WTC11 (cell line): ENCODE measurements at regions not wholly inside any gene's neighbourhood (a gene's known extent, or its start where the extent isn't known, plus 50 kb on each side); places are given as distances from the start of the nearest gene placed in this dataset.
"Not testable (repeated sequence)": the region's sequence is repeated elsewhere in the genome, so short reads cannot be mapped to it uniquely, and the experiment has no call there.

ENCODE experiments used
- ATF3 ChIP-seq: sonication (generic); formaldehyde crosslinking; conservative IDR thresholded peaks from 2 replicates; pipeline ENCODE4 v1.8.1; 2022; ENCODE audit warnings: mild to moderate bottlenecking, missing genetic modification reagents
- ATF6 ChIP-seq: sonication (generic); formaldehyde crosslinking; IDR thresholded peaks from 2 replicates; pipeline ENCODE4 v1.8.1; 2023; ENCODE audit warnings: mild to moderate bottlenecking, missing genetic modification reagents
- CBFB ChIP-seq: sonication (generic); formaldehyde crosslinking; IDR thresholded peaks from 2 replicates; pipeline ENCODE4 v1.8.1; 2022; ENCODE audit warnings: mild to moderate bottlenecking, low read depth, missing genetic modification reagents
- CTCF ChIP-seq: fragments of 200-600 bp; IDR thresholded peaks from 2 replicates; pipeline ENCODE4 v1.8.0; 2022; ENCODE audit warnings: antibody characterized with exemption
- E2F4 ChIP-seq: sonication (generic); formaldehyde crosslinking; IDR thresholded peaks from 2 replicates; pipeline ENCODE4 v1.8.1; 2022; ENCODE audit warnings: low read depth, mild to moderate bottlenecking, moderate library complexity, missing genetic modification reagents, borderline replicate concordance
- FOXP4 ChIP-seq: sonication (generic); formaldehyde crosslinking; IDR thresholded peaks from 2 replicates; pipeline ENCODE4 v1.8.0; 2022; ENCODE audit warnings: mild to moderate bottlenecking, missing genetic modification reagents
- HMGA2 ChIP-seq: fragments of 250-450 bp; sonication (Bioruptor Pico); IDR thresholded peaks from 2 replicates; pipeline ENCODE4 v1.4.0; 2021; ENCODE audit warnings: mild to moderate bottlenecking, moderate library complexity
- JUN ChIP-seq: sonication (generic); formaldehyde crosslinking; IDR thresholded peaks from 2 replicates; pipeline ENCODE4 v1.8.0; 2023; ENCODE audit warnings: mild to moderate bottlenecking, missing genetic modification reagents
- NR3C1 ChIP-seq: sonication (generic); formaldehyde crosslinking; conservative IDR thresholded peaks from 2 replicates; pipeline ENCODE4 v1.8.1; 2023; ENCODE audit warnings: low read depth, mild to moderate bottlenecking, missing genetic modification reagents
- PRDM15 ChIP-seq: sonication (generic); formaldehyde crosslinking; IDR thresholded peaks from 2 replicates; pipeline ENCODE4 v1.8.0; 2022; ENCODE audit warnings: missing genetic modification reagents
- ZBTB21 ChIP-seq: sonication (generic); formaldehyde crosslinking; IDR thresholded peaks from 2 replicates; pipeline ENCODE4 v1.8.1; 2023; ENCODE audit warnings: mild to moderate bottlenecking, missing genetic modification reagents, borderline replicate concordance
- ZNF138 ChIP-seq: sonication (generic); formaldehyde crosslinking; conservative IDR thresholded peaks from 2 replicates; pipeline ENCODE4 v1.8.1; 2022; ENCODE audit warnings: mild to moderate bottlenecking, moderate library complexity, missing genetic modification reagents
- ZNF671 ChIP-seq: fragments of 250-450 bp; sonication (Bioruptor Pico); IDR thresholded peaks from 2 replicates; pipeline ENCODE4 v1.8.0; 2021; ENCODE audit warnings: mild to moderate bottlenecking

GRCh38 chr21:5121399-5121798, 5400.0 kb upstream of the TPTE start:
- not testable (repeated sequence) for TF ChIP-seq ZNF671 (CRISPR knock-in tag); CTCF; CBFB (CRISPR knock-in tag); ZNF138 (CRISPR knock-in tag); JUN (CRISPR knock-in tag); PRDM15 (CRISPR knock-in tag); ATF6 (CRISPR knock-in tag); FOXP4 (CRISPR knock-in tag); ATF3 (CRISPR knock-in tag); HMGA2 (CRISPR knock-in tag); NR3C1 (CRISPR knock-in tag); ZBTB21 (CRISPR knock-in tag); E2F4 (CRISPR knock-in tag)
